Fibroblast of the aortic adventitia (primary cell): ENCODE measurements at regions not wholly inside any gene's neighbourhood (a gene's known extent, or its start where the extent isn't known, plus 50 kb on each side); places are given as distances from the start of the nearest gene placed in this dataset.

ENCODE experiments used
- DNase-seq: peaks from one replicate; pipeline ENCODE4 v3.0.0-alpha.2; 2010; ENCODE audit warnings: low read depth
- H3K4me3 ChIP-seq: 2 replicates; pipeline ENCODE4 v1.5.1; 2011; ENCODE audit warnings: low read depth, mild to moderate bottlenecking, control low read depth, low read length, moderate library complexity
- TF ChIP-seq, protein P1 (sequence below): IDR thresholded peaks from 2 replicates; pipeline ENCODE4 v1.5.1; 2011; ENCODE audit warnings: mild to moderate bottlenecking, low read length, control low read depth, inconsistent platforms; ENCODE audit not compliant: insufficient read depth

GRCh38 chr3:115340586-115340985, 193.5 kb upstream of the ZBTB20 start:
- no peak overlapping the region for H3K4me3 ChIP-seq
- no peak for DNase-seq
- TF ChIP-seq, protein P1, sequence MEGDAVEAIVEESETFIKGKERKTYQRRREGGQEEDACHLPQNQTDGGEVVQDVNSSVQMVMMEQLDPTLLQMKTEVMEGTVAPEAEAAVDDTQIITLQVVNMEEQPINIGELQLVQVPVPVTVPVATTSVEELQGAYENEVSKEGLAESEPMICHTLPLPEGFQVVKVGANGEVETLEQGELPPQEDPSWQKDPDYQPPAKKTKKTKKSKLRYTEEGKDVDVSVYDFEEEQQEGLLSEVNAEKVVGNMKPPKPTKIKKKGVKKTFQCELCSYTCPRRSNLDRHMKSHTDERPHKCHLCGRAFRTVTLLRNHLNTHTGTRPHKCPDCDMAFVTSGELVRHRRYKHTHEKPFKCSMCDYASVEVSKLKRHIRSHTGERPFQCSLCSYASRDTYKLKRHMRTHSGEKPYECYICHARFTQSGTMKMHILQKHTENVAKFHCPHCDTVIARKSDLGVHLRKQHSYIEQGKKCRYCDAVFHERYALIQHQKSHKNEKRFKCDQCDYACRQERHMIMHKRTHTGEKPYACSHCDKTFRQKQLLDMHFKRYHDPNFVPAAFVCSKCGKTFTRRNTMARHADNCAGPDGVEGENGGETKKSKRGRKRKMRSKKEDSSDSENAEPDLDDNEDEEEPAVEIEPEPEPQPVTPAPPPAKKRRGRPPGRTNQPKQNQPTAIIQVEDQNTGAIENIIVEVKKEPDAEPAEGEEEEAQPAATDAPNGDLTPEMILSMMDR: no peak

GRCh38 chr3:115341208-115341607, 194.1 kb upstream of the ZBTB20 start:
- no peak overlapping the region for H3K4me3 ChIP-seq
- TF ChIP-seq, protein P1: no peak
- peak; percentile 71 for DNase-seq

DNA sequence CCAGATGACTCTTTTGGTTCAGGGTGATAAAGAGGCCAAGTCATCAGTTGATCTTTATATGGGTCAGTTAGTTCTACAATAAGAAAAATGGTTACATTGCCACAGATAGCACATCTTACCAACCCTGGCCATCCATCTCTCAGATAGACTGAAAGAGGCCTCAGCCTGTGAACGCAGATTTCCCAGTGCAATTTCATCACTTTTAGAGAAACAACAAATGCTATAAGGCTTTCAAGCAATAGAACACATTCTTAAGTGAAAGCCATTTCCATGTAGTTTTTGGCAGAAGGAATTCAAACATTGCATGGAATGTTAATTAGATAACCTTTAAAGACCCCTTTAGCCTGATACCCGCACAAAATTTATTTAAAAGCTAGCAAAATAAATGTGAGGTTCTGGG, 200.6 kb upstream of the ZBTB20 start:
- no peak overlapping the region for H3K4me3 ChIP-seq
- DNase-seq: peak; percentile 45
- TF ChIP-seq, protein P1: no peak

- TF ChIP-seq, protein P1: no peak
Observed at GRCh38 chr3:115348412-115348811, 201.3 kb upstream of the ZBTB20 start.

DNA sequence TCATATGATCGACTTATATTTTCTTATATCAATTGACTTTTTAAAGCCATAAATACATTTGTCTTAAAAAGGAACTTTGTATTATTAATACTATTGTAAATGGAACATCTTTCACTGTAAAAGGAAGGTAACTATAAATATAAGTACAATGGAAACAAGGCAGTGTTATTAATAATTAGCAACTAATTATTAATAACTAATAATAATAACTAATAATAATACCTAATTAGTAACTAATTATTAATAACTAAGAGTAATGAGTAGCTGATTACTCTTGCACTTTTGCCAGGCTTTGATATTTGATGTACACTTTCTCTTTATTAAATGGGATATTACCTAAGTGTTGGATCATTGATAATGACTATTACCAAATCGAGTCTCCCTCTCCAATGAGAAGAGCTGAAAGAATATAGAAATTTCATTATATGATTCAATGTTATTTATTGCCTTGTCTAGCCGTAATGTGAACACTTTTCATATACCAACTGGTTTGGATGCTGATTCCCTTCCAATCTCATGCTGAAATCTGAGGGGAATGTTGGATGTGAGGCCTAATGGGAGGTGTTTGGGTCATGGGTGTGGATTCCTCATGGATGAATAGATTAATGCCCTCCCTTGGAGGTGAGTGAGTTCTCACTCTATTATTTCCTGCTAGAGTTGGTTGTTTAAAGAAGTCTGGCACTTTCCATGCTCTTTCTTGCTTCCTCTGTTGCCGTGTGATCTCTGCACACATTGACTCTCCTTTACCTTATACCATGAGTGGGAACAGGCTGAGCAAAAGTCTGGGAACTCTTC, 202.1 kb upstream of the ZBTB20 start:
- TF ChIP-seq, protein P1: no peak
- no peak overlapping the region for H3K4me3 ChIP-seq
- no peak for DNase-seq

More at GRCh38 chr3:115348412-115348811, 201.3 kb upstream of the ZBTB20 start:
- no peak for DNase-seq
- no peak overlapping the region for H3K4me3 ChIP-seq

GRCh38 chr3:115350606-115351005, 203.5 kb upstream of the ZBTB20 start:
- peak; percentile 58 for DNase-seq
- H3K4me3 ChIP-seq: no peak overlapping the region
- TF ChIP-seq, protein P1: no peak
